Omental fat pad (tissue), 3 donors: ENCODE measurements at regions not wholly inside any gene's neighbourhood (a gene's known extent, or its start where the extent isn't known, plus 50 kb on each side); places are given as distances from the start of the nearest gene placed in this dataset.

ENCODE experiments used
- ATAC-seq: fragments of 150-250 bp; one replicate; pipeline ENCODE4 v1.9.1; 2016; ENCODE audit warnings: mild to moderate bottlenecking, moderate library complexity; ENCODE audit not compliant: low FRiP score
- DNase-seq: peaks from one replicate; pipeline ENCODE4 v3.0.0-alpha.2; 2019; ENCODE audit warnings: low spot score
- CTCF ChIP-seq, 3 donors: fragments of 450-650 bp; IDR thresholded peaks; one replicate each; pipeline ENCODE4 v1.5.1; 2016 to 2017; ENCODE audit warnings: antibody characterized with exemption in 3 of 3, mild to moderate bottlenecking in 3 of 3, moderate library complexity in 2 of 3

- ATAC-seq: no peak
Observed at GRCh38 chr1:79322511-79323027, 316.0 kb upstream of the ADGRL4 start.

GRCh38 chr1:79312438-79312837 lies 305.9 kb upstream of the ADGRL4 start:
- no peak for TF ChIP-seq CTCF (IDR thresholded peaks at IDR 0.05)
- ATAC-seq (no peak), DNase-seq (no peak)

More at GRCh38 chr1:79322511-79323027, 316.0 kb upstream of the ADGRL4 start:
- no peak for DNase-seq
- no peak for TF ChIP-seq CTCF (IDR thresholded peaks at IDR 0.05)

- ATAC-seq (no peak), DNase-seq (no peak)
- TF ChIP-seq CTCF (IDR thresholded peaks at IDR 0.05): no peak
Observed at GRCh38 chr1:79310609-79311008, 304.1 kb upstream of the ADGRL4 start.

- no peak for TF ChIP-seq CTCF (IDR thresholded peaks at IDR 0.05)
- no peak for ATAC-seq
- no peak for DNase-seq
Observed at GRCh38 chr1:79304131-79304530, 297.6 kb upstream of the ADGRL4 start.

- no peak for TF ChIP-seq CTCF (IDR thresholded peaks at IDR 0.05)
- ATAC-seq: no peak
- no peak for DNase-seq
Observed at GRCh38 chr1:79303040-79303439, 296.5 kb upstream of the ADGRL4 start.

- DNase-seq: no peak
- TF ChIP-seq CTCF (IDR thresholded peaks at IDR 0.05): no peak
- no peak for ATAC-seq
Observed at GRCh38 chr1:79302380-79302930, 295.9 kb upstream of the ADGRL4 start.

GRCh38 chr1:79295967-79296366 lies 289.4 kb upstream of the ADGRL4 start:
- TF ChIP-seq CTCF (IDR thresholded peaks at IDR 0.05): no peak
- DNase-seq: no peak
- peak; percentile 10 for ATAC-seq
